NCI-H2196 treated with DMSO at 0.1 percent for 48 hours (cell line): ENCODE measurements at regions not wholly inside any gene's neighbourhood (a gene's known extent, or its start where the extent isn't known, plus 50 kb on each side); places are given as distances from the start of the nearest gene placed in this dataset.
A peak's percentile ranks its signal among the peaks of the same experiment; 100 is the strongest.
"Not testable (repeated sequence)": the region's sequence is repeated elsewhere in the genome, so short reads cannot be mapped to it uniquely, and the experiment has no call there.

ENCODE experiments used
- DNase-seq: peaks from one replicate; lab custom pipeline; 2025; ENCODE audit not compliant: unreplicated experiment; lab: John Stamatoyannopoulos, UW

DNA sequence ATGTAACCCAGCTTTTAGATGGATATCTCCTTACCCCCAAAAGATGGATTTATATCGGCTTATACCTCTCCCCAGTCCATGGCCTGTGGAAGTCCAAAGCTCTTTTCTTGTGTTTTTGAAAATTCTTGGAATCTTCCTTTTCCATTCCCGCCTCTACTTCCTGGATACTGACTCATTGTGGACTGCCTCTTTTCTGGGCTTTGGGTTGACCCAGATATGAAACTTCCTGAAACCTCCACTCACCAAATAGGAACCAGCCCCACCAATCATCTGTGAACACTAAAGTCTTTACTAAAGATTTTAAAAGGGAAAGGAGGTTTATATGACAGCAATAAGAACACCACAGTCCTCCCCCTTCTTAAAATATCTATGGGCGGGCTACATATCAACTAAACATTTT is 163.4 kb upstream of the SYN3 start:
- no peak for DNase-seq

DNA sequence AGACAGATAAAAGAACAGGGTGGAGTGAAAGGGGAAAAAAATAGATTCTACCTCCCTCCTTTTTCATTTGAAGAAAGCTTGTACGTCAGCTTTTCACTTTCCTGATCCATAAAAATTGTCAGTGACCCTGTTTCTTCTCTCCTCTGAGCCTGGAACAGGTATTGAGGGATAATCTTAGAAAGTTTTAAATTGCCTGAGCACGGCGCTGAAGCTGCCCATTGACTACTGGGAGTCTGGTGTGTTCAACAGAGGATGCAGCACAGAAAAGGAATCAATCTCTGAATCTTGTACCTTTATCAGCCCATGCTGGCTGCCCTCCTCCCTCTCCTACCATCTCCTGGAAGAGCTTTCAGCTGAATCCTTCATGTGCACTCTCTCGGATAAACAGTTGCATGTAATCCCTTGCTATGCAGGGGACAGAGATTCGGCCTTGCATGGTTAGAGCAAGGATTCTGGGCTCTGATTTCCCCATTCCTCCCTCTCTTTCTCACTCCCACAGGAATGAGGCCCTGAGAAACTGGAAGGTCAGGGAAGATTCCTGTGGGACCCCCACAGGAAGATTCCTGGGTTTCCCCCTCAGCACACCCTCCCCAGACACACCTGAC is 162.4 kb upstream of the SYN3 start:
- DNase-seq = no peak

DNA sequence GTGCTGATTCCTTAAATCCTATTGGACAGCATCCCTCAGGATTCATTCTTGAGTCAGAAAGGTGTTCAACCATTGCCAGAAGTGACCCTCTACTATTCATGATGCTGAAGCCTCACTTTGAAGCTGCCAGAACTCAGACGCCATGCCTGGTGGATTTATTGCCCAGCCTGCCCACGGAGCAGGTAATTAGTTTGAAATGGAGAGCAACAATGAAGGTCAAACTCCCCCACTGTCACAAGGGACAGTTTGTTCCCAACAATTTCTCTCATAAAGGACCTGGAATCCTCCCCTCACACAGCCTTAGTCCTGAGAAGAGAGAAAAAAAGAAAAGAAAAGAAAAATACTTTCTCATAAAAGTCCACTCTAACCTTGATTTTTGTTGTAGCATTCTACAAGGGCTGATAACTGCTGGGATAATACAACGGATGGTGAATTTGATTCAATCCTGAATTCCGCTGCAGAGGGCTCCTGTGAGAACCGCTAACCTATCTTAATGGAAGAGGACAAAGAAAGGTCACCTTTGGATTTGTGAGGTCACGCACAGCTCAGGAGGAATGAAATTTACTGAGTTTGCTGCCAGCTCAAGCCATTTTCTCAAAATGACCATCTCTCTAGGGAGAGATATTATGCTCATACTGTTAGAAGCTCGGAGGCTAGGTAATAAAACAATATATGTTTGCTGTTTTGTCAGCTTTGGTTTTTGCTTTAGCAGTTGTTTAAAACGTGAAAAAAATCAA is 161.6 kb upstream of the SYN3 start:
- DNase-seq = no peak

DNA sequence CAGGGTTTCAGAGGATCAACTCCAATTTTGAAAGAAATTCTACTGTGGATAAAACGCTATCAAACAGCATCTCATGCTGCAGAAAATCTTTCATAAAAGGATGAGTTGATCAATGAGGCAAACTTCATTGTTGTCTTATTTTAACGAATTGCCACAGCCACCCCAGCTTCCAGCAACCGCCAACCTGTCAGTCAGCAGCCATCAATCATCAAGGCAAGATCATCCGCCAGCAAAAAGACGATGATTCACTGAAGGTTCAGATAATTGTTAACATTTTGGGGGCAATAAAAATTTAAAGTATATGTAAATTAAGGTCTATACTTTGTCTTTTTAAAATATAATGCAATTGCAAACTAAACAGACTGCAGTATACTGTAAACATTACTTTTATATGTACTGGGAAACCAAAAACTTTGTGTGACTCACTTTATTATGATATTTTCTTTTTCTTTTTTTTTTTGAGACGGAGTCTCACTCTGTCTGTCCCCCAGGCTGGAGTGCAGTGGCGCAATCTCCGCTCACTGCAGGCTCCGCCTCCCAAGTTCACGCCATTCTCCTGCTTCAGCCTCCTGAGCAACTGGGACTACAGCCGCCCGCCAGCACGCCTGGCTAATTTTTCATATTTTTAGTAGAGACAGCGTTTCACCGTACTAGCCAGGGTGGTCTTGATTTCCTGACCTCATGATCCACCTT is 155.3 kb upstream of the SYN3 start:
- no peak for DNase-seq

DNA sequence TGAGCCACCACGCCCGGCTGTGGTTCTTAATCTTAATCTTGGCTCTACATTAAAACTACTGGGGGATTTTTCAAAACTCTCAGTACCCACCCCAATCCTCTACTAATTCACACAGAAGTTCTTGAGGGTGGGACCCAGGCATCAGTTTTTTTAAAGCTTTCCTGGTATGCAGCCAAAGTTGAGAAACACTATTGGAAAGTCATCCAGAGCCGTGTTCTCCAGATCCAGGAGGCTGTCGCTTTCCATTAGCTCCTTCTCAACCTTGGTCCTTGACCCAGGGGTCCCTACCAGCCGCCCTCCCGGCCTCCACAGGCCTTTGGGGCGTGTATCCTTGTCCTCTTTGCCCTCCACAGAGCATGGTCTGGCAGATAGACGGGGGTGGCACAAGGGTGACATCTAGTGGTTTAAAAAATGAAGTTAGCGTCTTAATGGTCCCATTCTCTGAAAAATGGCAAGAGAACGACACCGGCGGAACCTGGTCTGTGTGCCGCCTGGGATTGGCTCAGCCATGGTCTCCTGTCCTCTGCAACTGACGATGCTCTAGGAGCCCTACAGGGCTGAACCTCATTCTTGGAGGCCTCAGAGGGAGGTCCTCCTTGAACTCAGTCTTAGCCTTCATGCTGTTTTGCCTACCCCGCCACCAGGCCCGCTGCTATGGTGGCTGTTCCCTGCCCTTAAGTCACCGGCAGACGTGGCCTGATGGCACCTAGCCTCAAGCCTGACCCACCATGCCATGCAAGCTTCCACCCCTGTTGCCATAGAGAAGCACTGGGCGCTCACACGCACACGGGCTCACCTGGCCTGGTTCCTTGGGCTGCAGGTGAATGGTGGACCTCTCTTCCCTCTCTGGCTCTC is 152.0 kb upstream of the SYN3 start:
- DNase-seq = peak; percentile 1

DNA sequence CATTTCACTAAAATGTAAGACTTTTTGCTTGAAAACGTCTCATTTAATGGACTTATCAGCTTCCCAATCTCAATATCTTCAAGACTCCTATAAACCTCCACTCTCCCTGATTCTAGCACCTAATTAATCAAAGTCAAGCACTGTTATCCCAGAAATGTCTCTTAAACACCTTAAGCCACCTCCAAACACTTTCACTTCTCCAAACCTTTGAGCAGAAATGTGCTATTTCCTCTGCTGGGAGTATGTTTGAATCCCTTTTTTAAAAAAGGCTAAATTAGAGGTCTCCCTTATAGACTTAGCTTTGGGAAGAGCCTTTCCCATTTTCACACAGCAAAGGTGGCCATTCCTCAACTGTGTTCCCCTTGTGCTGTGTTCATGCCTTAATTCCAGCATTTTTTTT is 146.2 kb upstream of the SYN3 start:
- no peak for DNase-seq

DNA sequence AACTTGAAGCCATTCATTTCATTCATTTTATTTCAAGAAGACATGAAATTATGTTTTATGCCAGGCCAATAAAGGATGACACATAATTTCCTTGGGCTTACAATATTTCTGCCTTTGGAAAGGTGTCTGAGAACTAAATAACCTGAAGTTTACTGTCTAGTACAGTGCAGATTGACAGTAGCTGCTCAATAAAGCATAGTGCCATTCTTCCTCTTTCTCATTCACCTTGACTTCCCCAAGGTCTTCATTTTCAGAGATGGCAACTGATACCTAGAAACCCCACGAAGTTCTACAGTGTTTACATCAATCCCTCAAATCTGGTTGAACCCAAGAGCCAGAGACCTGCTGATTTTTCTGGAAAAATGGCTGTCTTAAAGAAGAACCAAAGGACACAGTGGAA is 144.3 kb upstream of the SYN3 start:
- DNase-seq = no peak

DNA sequence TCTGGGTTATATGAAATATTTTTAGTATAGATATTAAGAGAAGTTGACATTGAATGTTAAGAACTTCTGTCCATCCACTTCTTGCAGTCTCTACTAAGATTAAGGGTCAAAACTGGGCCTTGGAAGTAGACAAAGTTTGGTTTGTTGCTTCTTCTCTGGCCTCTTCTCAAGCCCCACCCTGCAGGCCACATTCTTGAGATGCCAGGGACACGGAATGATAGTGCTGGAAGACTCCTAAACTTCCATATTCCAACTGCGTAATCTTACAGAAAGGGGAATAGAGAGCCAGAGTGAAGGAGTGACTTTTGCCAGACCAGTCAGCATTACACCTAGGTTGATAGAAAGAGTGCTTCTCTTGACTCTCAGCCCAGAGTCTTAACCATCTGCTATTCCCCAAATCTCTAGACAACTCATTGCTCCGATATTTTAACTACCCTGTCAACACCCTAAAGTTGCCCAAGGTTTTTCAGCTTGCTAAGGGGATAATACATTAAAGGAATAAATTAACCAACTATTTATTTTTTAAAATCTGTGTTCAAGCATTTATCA is 136.4 kb upstream of the SYN3 start:
- no peak for DNase-seq

DNA sequence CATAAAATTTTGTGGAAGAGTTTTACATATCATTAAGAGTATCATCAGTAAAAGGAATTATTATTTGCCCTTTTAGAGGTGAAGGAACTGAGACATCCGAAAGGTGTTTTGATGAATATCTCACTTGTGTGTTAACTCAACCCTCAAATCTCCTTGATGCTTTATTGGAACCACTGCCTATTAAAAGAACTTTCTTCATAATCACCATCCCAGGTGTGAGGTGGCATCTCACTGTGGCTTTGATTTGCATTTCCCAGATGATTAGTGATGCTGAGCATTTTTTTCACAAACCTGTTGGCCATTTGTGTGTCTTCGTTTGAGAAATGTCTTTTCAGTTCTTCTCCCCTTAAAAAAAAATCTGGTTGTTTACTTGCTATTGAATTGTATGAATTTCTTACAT is 134.0 kb upstream of the SYN3 start:
- no peak for DNase-seq

DNA sequence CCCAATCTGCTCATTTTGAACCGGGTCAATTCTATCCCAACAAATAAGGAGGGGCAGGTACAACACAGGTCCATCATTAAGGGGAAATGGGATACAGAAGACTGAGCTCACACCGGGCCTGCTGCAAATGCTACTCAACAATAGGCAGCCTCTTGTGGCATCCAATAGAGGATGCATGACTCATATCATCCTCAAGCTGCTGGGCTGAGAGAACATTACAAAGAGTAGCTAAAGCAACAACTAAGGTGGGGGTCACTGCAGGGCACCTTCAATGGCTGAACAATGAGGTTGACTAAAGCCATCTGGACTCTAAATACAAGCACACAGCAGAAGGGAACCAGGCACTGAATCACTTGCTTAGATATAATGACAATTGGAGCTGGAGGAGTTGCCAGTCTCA is 130.1 kb upstream of the SYN3 start:
- DNase-seq = no peak

DNA sequence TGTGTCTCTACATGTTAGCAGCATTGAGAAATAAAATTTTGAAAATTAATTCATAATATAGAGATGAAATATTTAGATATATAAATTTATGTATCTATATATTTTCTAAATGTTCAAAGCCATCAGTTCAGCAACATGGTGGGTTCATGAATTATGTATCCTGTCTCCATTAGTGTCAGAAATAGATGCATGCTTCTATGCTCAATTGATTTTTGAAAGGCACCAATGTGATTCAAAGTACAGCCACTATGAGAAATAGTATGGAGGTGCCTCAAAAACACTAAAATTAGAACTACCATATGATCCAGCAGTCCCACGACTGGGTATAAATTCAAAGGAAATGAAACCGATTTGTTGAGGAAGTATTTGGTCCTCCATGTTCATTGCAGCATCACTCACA is 128.6 kb upstream of the SYN3 start:
- no peak for DNase-seq

DNA sequence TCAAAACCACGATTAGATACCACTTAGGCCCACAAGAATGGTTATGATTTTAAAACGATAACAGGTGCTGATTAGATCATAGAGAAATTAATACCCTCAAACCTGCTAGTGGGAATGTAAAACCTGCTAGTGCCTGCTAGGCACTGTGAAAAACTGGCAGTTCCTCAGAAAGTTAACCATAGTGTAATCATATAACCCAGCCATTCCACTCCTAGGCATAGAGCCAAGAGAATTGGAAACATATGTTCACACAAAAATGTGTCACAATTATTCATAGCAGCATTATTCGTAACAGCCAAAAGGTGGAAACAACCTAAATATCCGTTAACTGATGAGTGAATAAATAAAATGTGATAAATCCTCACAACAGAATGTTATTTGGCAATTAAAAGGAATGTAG is 122.2 kb upstream of the SYN3 start:
- no peak for DNase-seq

DNA sequence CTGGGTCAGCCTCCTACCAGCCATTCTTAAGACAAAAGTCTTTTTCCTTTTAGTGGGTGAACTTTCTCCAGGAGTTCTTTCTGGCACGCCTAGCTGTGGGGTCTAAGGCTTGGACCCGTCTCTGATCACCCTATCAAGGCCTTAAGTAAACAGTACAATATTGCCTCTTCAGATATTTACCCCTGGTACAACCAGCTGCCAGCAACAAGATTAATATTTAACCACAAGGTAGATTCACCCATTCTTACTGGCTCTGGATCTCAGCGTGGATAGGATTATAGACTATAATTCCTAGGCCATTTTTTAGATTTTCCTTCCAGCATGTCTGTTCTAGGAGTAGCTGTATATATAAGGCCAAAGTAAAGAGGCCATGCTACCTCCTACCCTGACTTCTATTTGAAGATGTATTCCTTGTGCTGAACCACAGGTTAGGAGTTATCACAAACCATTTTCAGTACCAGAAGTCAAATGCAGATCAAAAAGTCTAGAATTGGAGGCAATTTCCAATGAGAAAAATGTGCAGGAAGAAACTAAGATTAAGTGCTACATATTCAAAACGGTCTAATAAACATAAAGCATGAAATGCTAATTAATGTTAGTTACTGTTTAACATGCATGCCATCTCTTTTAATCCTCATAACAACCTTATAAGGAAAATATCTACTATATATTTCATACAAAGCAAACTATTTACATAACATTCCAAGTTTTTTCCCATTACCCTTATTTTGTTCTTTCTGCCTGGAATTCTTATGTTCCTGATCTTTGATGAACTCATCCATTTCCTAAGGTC is 110.0 kb upstream of the SYN3 start:
- no peak for DNase-seq

DNA sequence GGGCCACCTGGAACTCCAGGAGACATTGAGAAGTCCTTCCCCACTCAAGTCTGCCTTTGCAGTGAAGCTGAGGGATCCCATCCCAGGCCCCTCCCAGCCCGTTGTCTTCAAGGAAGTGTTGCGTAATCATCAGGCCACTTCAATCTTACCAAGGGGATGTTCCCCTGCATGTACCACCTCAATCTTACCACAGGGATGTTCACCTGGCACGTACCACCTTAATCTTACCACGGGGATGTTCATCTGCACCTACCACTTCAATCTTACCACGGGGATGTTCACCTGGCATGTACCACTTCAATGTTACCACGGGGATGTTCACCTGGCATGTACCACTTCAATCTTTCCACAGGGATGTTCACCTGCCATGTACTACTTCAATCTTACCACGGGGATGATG is 108.0 kb upstream of the SYN3 start:
- DNase-seq = no peak

DNA sequence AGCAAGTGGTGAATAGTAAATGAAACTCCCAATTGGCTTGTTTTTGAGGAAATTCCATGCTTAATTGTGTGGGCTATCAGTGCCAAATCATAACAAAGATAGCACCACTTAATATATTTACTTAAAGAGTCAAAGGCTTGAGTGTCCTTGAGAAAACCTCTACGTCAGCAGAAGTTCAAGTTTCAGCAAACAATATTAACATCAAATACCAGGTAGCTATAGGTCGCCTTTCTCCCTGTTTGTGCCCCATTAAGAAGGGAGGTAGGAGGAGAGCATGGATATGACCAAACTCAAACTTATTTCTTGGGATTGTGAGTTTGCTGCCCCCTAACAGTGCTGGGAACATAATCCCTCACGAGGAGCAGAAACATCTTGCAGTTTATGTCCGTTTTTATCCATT is 105.6 kb upstream of the SYN3 start:
- no peak for DNase-seq

DNA sequence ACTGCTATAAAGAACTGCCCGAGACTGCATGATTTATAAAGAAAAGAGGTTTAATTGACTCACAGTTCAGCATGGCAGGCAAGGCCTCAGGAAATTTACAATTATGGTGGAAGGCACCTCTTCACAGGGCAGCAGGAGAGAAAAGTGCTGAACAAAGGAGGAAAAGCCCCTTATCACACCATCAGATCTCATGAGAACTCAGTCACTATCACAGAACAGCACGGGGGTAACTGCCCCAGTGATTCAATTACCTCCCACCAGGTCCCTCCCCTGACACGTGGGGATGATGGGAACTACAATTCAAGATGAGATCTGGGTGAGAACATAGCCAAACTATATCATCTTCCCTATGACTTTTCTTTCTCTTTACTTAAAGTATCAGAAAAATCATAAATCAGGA is 104.0 kb upstream of the SYN3 start:
- DNase-seq = no peak

DNA sequence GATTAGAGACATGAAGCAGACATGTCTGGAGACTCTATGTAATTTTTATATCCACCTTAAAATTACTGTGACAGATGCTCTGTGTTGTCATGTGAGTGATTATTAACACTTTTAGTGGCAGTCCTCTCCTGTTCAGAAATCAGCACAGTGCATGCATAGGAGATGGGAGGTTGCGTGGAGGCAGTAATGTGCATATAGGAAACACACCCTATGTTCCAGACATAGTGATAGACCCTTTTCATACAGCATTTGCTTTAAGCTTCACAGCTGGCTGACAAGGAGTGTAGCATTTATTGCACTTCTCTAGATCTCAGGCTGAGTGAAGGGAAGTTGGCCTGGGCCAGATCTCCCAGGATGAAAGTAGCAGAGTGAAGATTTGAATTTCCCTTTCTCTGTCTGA is 102.3 kb upstream of the SYN3 start:
- DNase-seq = no peak

DNA sequence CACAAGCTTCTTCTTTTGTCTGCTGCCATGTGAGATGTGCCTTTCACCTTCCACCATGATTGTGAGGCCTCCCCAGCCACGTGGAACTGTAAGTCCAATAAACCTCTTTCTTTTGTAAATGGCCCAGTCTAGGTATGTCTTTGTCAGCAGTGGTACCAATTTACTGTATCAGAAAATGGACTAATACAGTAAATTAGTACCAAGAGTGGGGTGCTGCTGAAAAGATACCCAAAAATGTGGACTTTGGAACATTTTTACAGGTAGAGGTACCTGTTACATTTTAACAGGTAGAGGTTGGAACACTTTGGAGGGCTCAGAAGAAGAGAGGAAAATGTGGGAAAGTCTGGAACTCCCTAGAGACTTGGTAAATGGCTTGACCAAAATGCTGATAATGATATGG is 96.8 kb upstream of the SYN3 start:
- DNase-seq = not testable (repeated sequence)

DNA sequence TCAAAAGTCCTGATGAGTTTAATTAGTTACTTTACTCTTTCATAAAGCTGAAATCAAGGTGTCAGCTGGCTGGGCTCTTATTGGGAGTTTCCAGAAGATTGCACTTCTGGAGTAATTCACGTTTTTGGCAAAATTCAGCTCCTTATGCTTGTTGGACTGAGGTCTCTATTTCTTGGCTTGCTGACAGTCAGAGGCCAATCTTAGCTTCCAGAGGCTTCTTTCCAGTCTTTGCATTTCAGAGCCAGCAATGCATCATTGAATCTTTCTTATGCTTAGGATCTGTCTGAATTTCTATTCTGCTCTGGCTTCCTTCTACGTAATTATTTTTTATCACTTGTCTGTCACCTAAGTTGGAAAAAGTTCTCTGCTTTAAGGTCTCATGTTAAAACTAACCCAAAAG is 91.4 kb upstream of the SYN3 start:
- DNase-seq = no peak

DNA sequence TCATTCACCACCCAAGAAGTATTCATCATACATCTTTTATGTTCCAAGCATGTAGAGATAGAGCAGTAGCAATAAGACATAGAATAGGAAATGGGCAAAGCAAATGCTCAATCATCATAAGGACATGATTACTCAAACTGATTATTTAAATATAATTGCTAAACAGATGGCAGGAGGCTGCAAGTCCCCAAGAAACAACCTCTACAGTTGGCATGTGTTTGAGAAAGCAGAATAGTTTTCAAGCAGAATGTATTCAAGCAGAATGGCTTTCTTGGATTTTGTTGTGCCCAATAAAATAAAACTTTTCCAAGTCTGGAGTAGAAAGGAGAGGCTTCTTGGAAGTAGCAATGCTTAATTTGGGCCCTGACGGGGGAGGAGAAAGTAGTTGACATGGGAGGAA is 86.5 kb upstream of the SYN3 start:
- DNase-seq = no peak
